NCI-H226 (cell line): ENCODE measurements at regions not wholly inside any gene's neighbourhood (a gene's known extent, or its start where the extent isn't known, plus 50 kb on each side); places are given as distances from the start of the nearest gene placed in this dataset.

Experiments
- DNase-seq: peaks from one replicate; pipeline ENCODE4 v3.0.0-alpha.2; 2015

DNA sequence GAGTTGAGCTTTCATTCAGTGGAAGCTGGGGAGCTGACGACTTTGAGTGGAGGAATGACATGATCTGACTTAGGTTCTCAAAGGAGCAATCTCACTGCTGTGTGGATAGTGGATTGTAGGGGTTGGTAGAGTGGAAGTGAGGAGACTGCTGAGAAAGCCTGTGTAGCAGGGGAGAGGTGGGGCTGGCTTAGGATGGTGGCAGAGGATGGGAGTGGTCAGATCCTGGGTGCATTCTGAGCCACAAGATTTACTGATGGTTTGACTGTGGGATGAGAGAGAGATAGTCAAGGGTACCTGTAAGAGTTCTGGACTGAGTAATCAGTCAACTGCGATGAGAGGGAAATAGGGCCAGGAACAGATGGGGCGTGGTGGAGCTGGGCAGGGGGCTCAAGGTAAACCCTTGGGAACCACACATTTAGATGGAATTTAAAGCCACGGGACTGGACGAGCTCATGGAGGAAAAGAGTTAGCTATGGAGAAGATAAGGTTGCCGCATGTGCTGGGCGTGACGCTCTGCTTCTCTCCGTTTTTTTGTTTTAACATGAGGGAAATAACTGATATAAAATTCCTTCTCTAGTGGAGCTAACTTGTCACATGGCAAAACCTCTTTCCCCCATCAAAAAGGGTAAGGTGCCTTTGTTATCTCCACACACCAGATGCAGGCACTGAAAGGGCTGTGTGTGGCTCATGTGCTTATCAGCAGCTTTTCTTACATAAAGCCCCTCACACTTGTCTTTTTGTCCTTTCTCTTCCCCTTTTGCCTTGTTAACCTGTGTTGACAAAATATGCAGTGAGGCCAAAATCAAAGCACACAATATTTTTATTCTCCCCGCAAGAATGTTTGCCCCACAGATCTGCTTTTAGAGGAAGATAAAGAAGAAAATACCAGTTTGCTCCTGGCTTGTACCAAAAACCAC lies 379.8 kb downstream of the TSN start:
- no peak for DNase-seq

DNA sequence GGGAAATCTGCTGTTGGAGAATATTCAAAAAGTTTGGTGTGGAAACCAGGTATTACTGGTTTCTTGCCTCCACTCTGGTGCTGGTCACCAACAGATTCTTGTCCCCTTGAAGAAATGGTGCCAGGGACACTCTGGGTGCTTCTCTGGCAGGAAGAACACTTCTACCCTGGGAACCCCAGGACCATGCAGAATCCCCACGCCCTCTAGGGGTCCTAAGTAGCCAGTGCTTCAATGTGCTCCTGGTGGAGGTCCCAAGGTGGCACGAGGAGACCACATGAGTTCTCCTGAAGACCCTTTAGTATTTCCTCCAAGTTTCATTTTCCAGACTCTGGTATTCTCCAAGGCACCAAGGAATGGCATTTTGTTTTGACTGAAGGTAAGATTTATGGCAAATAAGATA lies 380.6 kb downstream of the TSN start:
- no peak for DNase-seq

DNA sequence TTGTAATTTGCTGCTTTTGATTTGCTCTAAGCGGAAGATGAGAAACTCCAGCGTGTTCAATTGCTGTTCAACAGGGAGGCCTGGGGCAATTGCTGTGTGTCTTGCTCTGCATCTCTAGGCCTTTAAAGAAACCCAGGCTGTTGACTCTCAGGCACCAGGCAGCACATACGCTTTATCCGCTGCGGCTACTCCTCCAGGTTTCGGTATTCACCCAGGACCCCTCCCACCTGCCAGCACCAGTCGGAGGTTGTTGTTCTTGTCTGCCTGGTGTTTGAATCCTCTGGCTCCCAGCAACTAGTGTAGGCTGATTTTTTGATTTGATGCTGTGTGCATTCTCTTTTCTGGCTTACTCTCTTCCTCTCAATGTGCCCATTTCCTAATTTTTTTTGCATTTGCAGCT lies 383.1 kb downstream of the TSN start:
- no peak for DNase-seq

DNA sequence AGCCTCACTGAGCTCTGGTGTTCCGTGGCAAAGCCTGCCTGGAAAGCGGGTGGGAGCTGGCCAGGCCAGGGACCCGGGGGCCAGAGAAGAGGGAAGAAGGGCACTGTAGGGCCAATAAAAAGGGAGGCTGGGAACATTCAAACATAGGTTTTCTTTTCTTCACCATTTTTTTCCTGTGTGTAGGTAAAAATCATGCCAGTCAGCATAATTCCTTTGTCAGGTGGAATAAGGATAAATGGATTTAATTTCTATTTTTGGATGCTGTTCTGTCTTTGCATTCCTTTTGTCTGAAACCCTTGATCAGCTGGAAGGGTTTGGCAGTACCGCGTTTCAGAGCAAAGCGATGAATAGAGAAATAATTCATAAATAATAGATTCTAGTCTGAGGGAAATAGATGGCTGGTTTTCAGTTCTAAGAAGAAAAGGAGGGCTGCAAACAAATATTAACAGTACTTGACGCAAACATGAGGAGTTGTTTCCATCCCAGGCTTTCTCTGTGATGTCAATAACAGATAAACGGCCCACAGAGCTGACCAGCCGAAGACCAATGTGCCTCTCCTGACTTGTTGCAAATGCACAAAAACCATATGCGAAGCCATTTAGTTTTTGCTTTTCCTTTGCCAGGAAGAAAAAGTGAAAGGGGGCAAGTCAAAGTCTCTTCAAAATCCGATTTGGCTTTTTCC lies 384.4 kb downstream of the TSN start:
- DNase-seq: no peak

DNA sequence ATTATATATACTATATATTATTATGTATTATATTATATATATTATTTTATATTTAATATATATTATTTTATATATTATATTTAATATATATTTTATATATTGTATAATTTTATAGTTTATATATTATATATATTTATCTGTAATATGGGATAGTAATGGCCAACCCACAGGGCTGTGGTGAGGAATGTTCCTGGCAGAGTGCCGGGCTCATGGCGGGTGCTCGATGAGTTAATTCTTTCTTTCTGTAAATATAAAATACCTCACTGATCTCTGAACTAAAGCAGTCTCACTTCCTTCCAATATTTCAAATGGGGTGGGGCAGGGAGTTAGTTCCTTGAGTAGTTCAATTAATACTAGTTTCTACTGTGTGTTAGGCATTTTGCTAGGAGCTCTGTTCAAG lies 389.4 kb downstream of the TSN start:
- DNase-seq: no peak

DNA sequence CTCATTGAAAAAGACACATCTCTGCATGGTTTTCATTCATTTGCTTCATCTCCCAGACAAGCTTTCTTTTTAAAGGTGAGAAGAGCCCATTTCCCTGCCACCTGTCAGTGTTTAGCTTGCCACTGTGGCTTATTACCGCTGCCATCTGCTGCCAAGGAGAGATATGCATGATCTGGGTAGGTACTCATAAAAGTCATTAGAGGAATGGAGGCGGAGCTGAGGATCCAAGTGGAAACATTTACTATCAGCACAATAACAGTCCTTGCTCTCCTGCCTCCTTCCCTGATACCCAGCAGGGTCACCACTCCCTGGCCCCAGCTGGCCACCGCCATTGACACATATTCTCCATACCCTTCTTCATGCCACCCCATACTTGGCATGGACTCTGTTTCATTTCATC lies 390.4 kb downstream of the TSN start:
- DNase-seq: no peak

DNA sequence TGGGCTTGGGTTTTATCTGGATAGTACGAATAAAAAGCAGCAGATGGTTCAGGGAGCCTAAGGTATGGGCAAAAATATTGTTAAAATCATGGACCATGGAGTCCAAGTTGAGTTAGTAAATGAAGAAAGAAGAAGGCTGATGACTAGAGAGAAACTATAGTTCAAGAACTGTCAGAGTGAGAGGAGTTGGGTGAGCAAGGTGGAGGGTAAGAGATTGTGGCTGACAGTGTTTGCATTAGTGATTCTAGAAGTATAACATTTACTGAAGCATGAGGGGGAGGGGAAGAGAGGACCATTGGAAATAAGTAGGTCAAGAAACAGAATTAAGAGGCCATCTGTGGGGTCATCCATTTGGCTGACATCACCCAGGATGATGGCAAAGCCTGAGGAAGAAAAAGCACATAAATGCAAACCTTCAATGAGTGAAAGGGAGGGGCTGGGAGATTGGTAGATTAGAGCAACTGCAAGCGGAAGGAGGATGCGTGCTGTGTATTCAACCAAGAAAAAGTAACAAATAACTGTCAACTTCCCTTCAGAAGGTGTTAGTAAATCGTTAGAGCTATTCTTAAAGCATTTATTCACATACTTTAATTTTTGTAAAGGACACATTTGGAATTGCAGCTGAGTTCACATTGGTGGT lies 392.8 kb downstream of the TSN start:
- no peak for DNase-seq

DNA sequence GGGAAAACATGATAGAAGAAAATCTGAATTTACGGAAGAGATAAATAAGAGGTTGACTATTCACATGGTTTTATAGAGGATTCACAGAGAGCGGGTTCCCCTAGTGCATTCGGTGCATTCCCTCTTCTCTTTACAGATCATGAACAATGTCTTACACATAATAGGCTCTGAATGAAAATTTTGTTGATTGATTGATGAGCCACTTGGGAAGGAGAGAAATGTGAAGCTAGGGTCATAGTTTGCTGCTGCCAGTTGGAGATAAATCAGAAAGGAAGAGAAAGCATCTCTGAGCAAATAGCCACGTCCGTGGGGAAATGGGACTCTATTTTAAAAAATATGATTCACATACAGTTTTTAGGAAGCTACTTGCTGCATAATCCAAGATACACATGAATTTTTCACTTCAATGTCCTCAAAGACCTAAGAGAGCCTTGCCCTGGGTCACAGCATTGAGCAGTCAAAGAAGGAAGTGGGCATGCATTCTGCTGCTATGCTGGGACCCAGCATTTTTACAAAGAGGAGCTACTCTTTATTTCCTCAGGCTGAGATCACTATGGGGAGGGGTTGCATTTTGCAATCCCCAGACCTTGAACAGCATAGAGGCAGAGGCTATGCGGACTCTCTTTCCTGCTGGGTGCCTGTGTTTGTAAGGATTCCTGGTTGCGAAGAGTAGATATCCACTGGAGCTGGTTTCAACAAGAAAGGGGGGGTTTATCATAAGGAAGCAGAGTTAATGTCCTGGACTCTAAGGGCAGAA lies 395.3 kb downstream of the TSN start:
- no peak for DNase-seq

DNA sequence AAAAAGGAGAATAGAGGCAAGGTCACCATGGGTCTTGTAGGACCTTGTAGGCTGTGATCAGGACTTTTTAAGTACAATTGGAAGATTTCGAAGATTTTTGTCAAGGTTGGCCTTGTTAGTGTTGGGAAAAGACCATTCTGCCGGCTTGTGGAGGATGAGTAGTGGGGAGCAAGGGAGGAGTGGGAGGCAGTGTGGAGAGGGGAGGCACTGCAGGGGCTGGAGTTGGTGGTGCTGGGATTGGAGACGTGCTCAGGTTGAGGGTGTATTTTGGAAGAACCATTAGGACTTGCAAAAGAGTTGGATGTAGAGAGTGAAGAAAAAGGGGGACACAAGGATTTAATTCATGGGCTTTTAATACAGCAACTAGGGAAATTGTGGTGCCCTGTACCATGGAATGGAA lies 397.1 kb downstream of the TSN start:
- DNase-seq: no peak

DNA sequence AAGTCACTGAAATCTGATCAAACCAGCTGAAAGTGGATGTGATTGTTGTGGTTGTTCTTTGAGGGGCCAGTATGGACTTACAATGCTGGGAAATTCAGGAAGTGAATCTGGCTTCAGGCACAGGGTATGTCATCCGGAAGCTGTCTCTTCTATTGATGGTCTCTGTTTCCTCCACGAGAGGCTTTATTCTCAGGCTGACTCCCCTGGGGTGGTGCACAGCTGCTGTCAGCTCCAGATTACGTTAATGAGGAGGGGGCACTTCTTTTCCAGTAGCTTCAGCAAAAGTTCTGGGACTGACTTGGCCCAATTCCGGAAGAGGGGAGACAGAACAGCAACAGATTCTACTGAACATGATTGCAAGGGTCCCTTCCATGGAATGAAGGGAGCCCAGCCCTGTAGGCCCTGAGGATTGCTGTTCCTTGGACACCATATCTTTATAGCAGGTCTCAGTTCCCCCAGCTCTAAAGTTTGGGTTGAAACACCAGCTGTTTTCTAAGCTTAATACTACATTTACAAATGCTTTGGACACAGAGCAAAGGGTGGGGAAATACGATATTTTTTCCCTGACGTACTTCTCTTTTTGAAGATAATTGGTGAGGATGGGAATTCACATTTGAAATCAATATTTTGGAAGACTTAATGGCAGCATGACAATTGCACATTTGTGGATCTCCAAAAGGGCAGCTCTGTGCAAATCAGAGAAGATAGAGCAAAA lies 400.9 kb downstream of the TSN start:
- DNase-seq: no peak

DNA sequence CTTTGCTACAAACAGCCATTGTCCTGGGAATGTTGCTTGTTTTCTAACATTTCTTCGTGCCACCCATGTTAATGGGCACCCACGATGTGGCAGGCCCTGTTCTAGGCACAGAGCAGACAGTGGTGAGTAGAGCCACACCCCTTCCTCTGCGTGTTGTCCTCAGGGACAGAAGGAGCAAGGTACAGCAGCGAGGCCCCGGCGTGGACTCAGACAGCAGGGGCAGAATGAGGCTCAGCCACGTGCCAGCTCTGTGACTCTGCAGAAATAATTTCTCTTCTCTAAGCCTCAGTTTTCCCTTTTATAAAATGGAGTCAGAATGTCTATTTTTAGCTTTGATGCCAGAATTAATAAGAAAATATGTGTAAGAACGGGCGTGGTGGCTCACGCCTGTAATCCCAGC lies 401.7 kb downstream of the TSN start:
- no peak for DNase-seq

DNA sequence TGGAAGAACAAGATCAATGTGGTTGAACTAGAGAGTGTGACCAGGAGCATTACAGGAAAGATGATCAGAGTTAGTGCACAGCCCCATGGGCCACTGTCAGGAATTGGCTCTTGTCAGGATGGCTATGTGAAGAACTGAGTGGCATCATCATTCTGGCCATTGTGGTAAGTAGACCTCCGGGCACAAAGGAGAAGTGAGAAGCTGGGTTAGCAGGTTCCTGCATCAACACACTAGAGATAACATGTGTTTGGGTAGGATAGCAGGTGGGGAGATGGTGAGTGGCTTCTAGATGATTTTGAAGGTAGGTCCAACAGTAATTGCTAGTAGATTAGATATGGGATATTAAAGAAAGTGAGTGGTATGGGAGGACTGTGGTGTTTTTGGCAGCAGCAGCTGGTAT lies 408.2 kb downstream of the TSN start:
- no peak for DNase-seq

DNA sequence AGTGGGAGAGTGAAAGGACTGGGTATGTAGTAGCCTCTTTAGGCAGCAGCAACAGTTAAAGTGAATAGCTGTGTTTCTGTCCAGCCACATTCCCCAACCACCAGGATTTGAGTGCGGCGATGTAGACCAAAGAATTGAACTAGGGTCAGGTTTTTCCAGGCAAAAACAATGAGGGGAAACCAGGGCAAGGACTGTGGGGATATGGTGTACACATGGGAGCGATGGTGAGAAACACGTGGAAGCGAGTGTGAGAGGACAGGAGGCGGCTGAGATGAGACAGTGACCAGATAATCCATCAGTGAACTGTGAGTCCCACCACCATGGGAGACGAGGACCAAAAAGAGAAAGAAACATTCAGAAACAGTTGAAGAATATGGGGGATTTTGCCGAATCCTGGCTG lies 409.5 kb downstream of the TSN start:
- DNase-seq: no peak

DNA sequence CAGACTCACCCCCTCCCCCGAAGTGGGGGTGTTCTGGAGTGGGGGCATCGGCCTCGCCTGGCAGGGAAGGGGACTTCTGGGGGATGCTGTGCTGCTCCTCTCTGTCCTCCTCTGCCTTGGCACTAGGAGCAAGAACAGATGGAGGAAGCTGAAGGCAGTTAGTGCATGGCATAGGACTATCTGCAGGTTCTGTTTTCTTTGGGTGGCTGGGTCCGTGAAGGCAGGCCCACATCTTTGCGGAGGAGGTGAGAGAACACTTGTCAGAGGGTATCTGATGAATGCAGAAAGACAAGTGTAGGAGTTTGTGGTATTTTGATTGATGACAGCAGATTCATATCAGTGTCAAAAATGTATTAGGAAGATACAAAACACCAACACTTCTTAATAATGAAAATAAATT lies 411.4 kb downstream of the TSN start:
- DNase-seq: no peak

DNA sequence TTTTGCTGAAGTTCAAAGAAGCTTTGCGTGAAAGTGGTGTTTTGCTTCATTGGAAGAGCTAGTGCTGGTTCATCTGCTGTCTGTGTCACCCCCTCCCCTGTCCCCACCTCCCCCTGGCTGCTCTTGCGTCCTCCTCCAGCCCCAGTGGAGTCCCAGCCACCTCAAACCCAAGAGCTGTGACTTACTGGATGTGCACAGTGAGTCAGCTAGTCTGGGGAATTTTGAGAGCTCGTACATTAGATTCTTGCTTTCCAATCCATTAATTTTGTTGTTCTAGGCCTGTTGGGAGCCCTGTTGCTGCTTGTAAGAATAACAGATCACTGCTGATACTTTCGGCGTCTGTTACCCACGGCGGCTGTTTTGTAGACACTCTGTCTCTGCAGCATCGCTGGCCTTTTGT lies 412.1 kb downstream of the TSN start:
- no peak for DNase-seq

DNA sequence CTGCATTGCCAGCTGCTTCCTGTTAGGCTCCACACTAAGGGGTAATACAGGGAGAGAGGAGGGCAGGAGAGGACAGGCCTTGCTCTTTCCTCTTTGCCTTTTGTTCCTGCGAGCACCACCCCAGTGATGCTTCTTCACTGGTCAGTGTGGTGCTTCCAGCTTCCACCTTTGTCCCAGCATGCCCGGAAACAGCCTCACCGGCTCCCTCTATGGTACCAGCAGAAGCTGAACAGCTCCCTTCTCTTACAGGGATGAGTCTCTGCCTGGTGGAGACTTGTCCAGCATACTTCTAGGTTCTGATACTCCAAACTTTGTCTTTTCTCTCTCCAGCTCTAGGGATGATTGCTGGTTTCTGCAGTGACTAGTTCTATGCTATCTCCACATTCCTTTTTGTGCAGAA lies 413.3 kb downstream of the TSN start:
- no peak for DNase-seq

DNA sequence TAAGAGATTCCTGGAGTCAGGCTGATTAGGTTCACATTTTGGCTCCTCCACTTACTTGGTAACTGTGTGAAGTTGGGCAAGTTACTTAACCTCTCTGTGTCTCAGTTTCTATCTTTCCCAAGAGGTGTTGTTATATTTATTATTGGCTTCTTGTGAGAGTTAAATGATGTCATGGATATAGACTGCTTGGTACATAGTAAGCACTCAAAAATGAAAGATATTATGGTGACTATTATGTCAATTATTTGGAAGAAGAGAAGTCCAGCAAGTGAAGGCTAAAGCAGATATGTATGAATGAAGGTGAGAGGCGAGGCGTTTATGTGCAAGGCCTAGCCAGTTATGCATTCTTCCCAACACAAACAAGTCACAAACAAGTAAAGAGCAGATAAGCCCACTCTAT lies 417.4 kb downstream of the TSN start:
- DNase-seq: no peak

DNA sequence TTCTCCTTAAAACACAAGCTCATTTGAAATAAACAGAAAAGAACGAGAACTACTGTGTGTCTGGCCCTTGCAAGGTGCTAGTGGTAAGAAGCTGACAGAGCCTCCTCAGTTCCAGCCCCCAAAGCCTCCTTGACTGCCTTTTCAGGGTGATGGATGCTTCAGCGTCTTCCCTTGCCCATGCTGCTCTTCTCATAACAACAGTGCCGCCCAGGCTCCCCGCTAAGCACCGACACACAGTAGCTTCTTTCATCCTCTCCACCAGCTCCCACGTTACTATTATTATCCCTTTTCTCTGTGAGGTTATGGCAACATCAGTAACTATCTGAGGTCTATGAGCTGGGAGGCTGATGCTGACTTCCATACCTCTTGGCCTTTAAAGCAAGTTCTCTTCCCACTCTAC lies 418.6 kb downstream of the TSN start:
- DNase-seq: no peak

DNA sequence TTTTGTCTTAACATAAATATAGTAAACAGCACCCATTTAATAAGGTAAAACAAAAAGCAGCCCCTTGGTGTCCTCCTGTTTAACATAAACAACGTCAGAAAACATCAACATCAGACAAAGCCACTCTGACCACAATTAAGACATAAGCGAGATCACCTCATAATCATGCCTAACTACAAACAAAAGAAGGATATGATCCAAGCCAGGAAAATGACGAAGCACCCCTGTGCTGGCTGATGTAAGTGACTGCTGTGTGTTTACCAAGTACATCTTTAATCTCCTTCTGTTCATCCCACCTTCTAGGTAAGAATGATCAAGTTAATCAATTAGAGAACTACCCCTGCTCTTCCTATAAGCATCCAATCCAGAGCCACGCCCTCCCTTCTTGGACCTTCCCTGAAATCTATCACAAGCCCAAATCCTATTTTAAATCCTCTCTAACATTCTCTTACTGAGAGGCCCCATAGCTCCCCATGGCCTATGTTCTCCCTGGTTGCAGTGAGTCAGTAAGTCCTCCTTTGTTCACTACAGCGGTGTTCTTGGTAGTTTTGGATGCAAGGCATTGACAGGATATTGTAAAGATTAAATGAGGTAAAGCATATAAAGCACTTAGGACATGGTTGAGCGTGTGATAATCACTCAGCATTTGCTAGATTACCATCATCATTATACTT lies 424.2 kb downstream of the TSN start:
- DNase-seq: no peak

DNA sequence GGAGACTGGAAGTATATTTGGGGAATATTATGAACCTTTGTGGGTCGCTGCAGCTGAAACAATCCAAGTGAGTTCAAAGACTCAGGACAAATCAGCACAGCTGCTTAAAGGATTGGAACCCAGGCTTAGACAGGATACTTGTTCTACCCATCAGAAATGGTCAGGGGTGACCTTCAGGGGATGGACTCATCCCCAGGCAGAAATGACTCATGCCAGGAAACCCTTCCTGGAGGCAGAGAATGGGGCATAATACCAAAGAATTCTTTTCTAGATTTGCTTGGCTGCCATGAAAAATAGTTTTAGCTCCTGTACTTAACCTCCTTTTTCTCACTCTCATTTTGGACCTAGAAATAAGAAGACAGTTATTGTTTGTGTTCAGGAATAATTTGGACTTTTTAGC lies 425.5 kb downstream of the TSN start:
- no peak for DNase-seq

DNA sequence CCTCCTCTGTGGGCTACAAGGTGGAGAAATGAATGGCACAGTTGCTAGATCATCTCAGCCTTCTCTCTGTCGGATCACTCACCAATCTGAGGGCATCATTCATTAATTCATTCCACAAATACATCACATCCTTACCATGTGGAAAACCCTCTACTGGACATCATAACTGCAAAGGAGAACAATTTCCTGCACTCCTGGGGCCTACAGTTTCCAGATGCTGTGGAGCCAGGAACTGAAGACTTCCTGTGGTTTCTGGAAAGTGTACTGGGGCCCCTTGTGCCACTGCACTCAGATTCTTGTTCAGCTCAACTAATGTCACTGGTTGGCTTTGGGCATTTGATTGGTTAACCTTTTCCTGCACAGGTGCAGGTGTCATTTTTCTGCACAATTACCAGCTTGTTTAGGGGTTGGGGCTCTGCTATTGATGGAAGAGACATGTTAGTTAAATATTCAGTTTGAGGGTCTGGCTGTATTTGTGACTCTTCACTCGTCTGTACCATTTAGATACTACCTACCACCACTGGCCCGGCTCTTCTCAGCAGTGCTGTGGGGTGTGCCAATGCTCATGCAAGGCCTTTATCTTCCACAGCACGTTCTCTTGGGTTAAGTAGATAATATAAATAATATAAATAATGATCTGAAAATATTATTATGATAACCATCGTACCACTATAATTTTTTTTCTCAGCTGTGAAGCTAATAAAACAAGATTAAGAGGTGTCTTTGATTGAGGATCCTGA lies 427.3 kb downstream of the TSN start:
- no peak for DNase-seq
